SK-N-MC (cell line): ENCODE measurements at regions not wholly inside any gene's neighbourhood (a gene's known extent, or its start where the extent isn't known, plus 50 kb on each side); places are given as distances from the start of the nearest gene placed in this dataset.

Experiments
- EZH2 ChIP-seq: fragments of 200-600 bp; sonication (generic); IDR thresholded peaks from one replicate; pipeline ENCODE4 v1.6.1; 2017; ENCODE audit warnings: antibody characterized with exemption
- FOXP2 ChIP-seq: optimal IDR thresholded peaks from 2 replicates; pipeline ENCODE3; 2011; ENCODE audit warnings: mild to moderate bottlenecking, moderate library complexity; ENCODE audit not compliant: insufficient read depth; ENCODE audit errors: extremely low read length, control extremely low read depth
- POLR2AphosphoS5 ChIP-seq: IDR thresholded peaks from 2 replicates; pipeline ENCODE4 v1.6.1; 2012; ENCODE audit warnings: mild to moderate bottlenecking, low read depth, low read length, borderline replicate concordance

DNA sequence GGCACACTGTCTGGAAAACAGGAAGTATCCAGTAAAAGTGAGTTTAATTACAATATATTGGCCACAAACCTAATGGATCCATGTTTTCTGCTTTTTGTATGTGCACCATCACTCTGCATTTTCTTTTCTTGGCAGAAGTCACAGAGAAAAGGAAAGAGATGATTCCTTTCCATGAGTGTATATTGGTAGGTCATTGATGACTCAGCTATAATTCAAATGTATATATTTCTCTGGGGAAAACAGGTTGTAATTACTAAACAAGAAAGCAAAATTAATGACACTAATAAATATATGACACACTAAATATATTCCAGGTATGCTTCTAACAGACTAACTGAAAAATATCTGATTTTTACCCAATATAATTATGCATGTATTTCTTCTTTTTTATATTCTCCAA is 105.9 kb upstream of the PCDH15 start:
- TF ChIP-seq EZH2 = no peak
- TF ChIP-seq POLR2AphosphoS5 = no peak
- no peak for TF ChIP-seq FOXP2
